ENCODE measurements at regions not wholly inside any gene's neighbourhood (a gene's known extent, or its start where the extent isn't known, plus 50 kb on each side); places are given as distances from the start of the nearest gene placed in this dataset.
A peak's percentile ranks its signal among the peaks of the same experiment; 100 is the strongest.
"Not testable (repeated sequence)": the region's sequence is repeated elsewhere in the genome, so short reads cannot be mapped to it uniquely, and the experiment has no call there.

- no peak overlapping the region for H3K4me3 ChIP-seq (ENCODE audit: low read depth, low read length)
- TF ChIP-seq CTCF (conservative IDR thresholded peaks at IDR 0.05; ENCODE audit: low read depth, low read length): no peak
- no peak for DNase-seq (ENCODE audit: low read depth)
These were observed 101.4 kb upstream of the SOX2 start for GRCh38 chr3:181610083-181610972.

GRCh38 chr3:181609030-181609767, 102.5 kb upstream of the SOX2 start:
- no peak overlapping the region for H3K4me3 ChIP-seq (ENCODE audit: low read depth, low read length)
- no peak for DNase-seq (ENCODE audit: low read depth)
- TF ChIP-seq CTCF (conservative IDR thresholded peaks at IDR 0.05; ENCODE audit: low read depth, low read length): no peak

GRCh38 chr3:181604267-181604666, 107.5 kb upstream of the SOX2 start:
- no peak for TF ChIP-seq CTCF (conservative IDR thresholded peaks at IDR 0.05; ENCODE audit: low read depth, low read length)
- H3K4me3 ChIP-seq (ENCODE audit: low read depth, low read length): no peak overlapping the region
- DNase-seq (ENCODE audit: low read depth): no peak

- DNase-seq (ENCODE audit: low read depth): no peak
- H3K4me3 ChIP-seq (ENCODE audit: low read depth, low read length): no peak overlapping the region
- TF ChIP-seq CTCF (conservative IDR thresholded peaks at IDR 0.05; ENCODE audit: low read depth, low read length): no peak
These were observed 115.6 kb upstream of the SOX2 start for GRCh38 chr3:181596126-181596525.

GRCh38 chr3:181590939-181591338, 120.8 kb upstream of the SOX2 start:
- not testable (repeated sequence) for H3K4me3 ChIP-seq (ENCODE audit: low read depth, low read length); DNase-seq (ENCODE audit: low read depth)

GRCh38 chr3:181582619-181583018, 129.1 kb upstream of the SOX2 start:
- no peak for TF ChIP-seq CTCF (conservative IDR thresholded peaks at IDR 0.05; ENCODE audit: low read depth, low read length)
- no peak for DNase-seq (ENCODE audit: low read depth)
- no peak overlapping the region for H3K4me3 ChIP-seq (ENCODE audit: low read depth, low read length)

GRCh38 chr3:181581656-181582055, 130.1 kb upstream of the SOX2 start:
- H3K4me3 ChIP-seq (ENCODE audit: low read depth, low read length): no peak overlapping the region
- peak; percentile 2 for DNase-seq (ENCODE audit: low read depth)
- no peak for TF ChIP-seq CTCF (conservative IDR thresholded peaks at IDR 0.05; ENCODE audit: low read depth, low read length)
